ENCODE measurements at regions not wholly inside any gene's neighbourhood (a gene's known extent, or its start where the extent isn't known, plus 50 kb on each side); places are given as distances from the start of the nearest gene placed in this dataset.
A peak's percentile ranks its signal among the peaks of the same experiment; 100 is the strongest.

- H3K27me3 Mint-ChIP-seq (ENCODE audit: low read depth, poor library complexity), result peaks cover 8% of the 10 kb centered on the region
- no peak for DNase-seq
- no peak overlapping the region for H3K27ac Mint-ChIP-seq
- TF ChIP-seq CTCF (IDR thresholded peaks at IDR 0.05), result no peak
- H3K36me3 Mint-ChIP-seq (ENCODE audit: low read depth), result no peaks in the 10 kb centered on the region
- no peak overlapping the region for H3K4me3 Mint-ChIP-seq
- no peaks in the 10 kb centered on the region for H3K9me3 Mint-ChIP-seq
- H3K4me1 Mint-ChIP-seq, result peaks cover 34% of the 10 kb centered on the region
These were observed 379.2 kb downstream of the ACTL7B start for GRCh38 chr9:108476574-108476973.

GRCh38 chr9:108475813-108476212 is 380.0 kb downstream of the ACTL7B start:
- peaks cover 8% of the 10 kb centered on the region for H3K27me3 Mint-ChIP-seq (ENCODE audit: low read depth, poor library complexity)
- H3K9me3 Mint-ChIP-seq, result no peaks in the 10 kb centered on the region
- H3K4me1 Mint-ChIP-seq, result peaks cover 34% of the 10 kb centered on the region
- no peak overlapping the region for H3K4me3 Mint-ChIP-seq
- no peak for DNase-seq
- no peaks in the 10 kb centered on the region for H3K36me3 Mint-ChIP-seq (ENCODE audit: low read depth)
- no peak for TF ChIP-seq CTCF (IDR thresholded peaks at IDR 0.05)
- no peak overlapping the region for H3K27ac Mint-ChIP-seq

GRCh38 chr9:108474356-108474755 is 381.4 kb downstream of the ACTL7B start:
- TF ChIP-seq CTCF (IDR thresholded peaks at IDR 0.05), result no peak
- Mint-ChIP-seq H3K9me3 (no peaks in the 10 kb centered on the region), H3K4me1 (peaks cover 34% of the 10 kb centered on the region), H3K27ac (peak overlapping the region; percentile 15), H3K4me3 (no peak overlapping the region), H3K27me3 (ENCODE audit: low read depth, poor library complexity) (peaks cover 8% of the 10 kb centered on the region), H3K36me3 (ENCODE audit: low read depth) (no peaks in the 10 kb centered on the region)
- DNase-seq, result no peak

- Mint-ChIP-seq H3K4me1 (peaks cover 34% of the 10 kb centered on the region), H3K27ac (peak overlapping the region; percentile 36), H3K9me3 (no peaks in the 10 kb centered on the region), H3K27me3 (ENCODE audit: low read depth, poor library complexity) (peaks cover 6% of the 10 kb centered on the region), H3K4me3 (peak overlapping the region; percentile 26), H3K36me3 (ENCODE audit: low read depth) (no peaks in the 10 kb centered on the region)
- TF ChIP-seq CTCF (IDR thresholded peaks at IDR 0.05), result no peak
- DNase-seq, result no peak
These were observed 382.3 kb downstream of the ACTL7B start for GRCh38 chr9:108473209-108474112.

GRCh38 chr9:108469654-108470053 is 386.1 kb downstream of the ACTL7B start:
- Mint-ChIP-seq H3K4me1 (peaks cover 23% of the 10 kb centered on the region), H3K9me3 (no peaks in the 10 kb centered on the region), H3K36me3 (ENCODE audit: low read depth) (no peaks in the 10 kb centered on the region), H3K4me3 (no peak overlapping the region), H3K27me3 (ENCODE audit: low read depth, poor library complexity) (peaks cover 9% of the 10 kb centered on the region), H3K27ac (no peak overlapping the region)
- no peak for TF ChIP-seq CTCF (IDR thresholded peaks at IDR 0.05)
- no peak for DNase-seq

GRCh38 chr9:108468364-108468763 is 387.4 kb downstream of the ACTL7B start:
- no peaks in the 10 kb centered on the region for H3K9me3 Mint-ChIP-seq
- peaks cover 12% of the 10 kb centered on the region for H3K27me3 Mint-ChIP-seq (ENCODE audit: low read depth, poor library complexity)
- H3K27ac Mint-ChIP-seq, result no peak overlapping the region
- no peak overlapping the region for H3K4me3 Mint-ChIP-seq
- H3K36me3 Mint-ChIP-seq (ENCODE audit: low read depth), result no peaks in the 10 kb centered on the region
- DNase-seq, result peak; percentile 34
- peaks cover 10% of the 10 kb centered on the region for H3K4me1 Mint-ChIP-seq
- TF ChIP-seq CTCF (IDR thresholded peaks at IDR 0.05), result peak; percentile 16

Data from nephron progenitor cell (in vitro differentiated cells).